H1 (cell line): ENCODE measurements at regions not wholly inside any gene's neighbourhood (a gene's known extent, or its start where the extent isn't known, plus 50 kb on each side); places are given as distances from the start of the nearest gene placed in this dataset.
A peak's percentile ranks its signal among the peaks of the same experiment; 100 is the strongest.

ENCODE experiments used
- CTCF ChIA-PET: fragments of 300-600 bp; sonication (Branson Sonifier 250); formaldehyde crosslinking; loops from one replicate; lab custom pipeline; 2021; ENCODE audit not compliant: partially characterized antibody; lab: Charles Lee
- POLR2A ChIA-PET: fragments of 300-600 bp; sonication (Branson Sonifier 250); formaldehyde crosslinking; loops from one replicate; lab custom pipeline; 2021; ENCODE audit warnings: inconsistent platforms; ENCODE audit not compliant: partially characterized antibody; lab: Charles Lee
- DNase-seq, 2 experiments: peaks; one replicate each; pipeline versions ENCODE4 v3.0.0 to v3.0.0-alpha.2; 2010 to 2022; ENCODE audit warnings: low spot score in 2 of 2, low read depth in 1 of 2, mixed read lengths in 1 of 2
- FAIRE-seq: peaks from 2 replicates; lab custom pipeline; 2011; peaks lifted over from hg19 to GRCh38; lab: Jason Lieb, UNC
- H2AFZ ChIP-seq: 2 replicates; pipeline ENCODE4 v1.8.1; 2012; ENCODE audit warnings: low read length, inconsistent platforms
- H2AK5ac ChIP-seq: 2 replicates; pipeline ENCODE4 v1.6.1; 2013; ENCODE audit warnings: low read depth, low read length
- H2BK120ac ChIP-seq: replicated peaks from 2 replicates; pipeline ENCODE3; 2013; ENCODE audit warnings: low read depth, low read length, inconsistent platforms
- H2BK12ac ChIP-seq: 2 replicates; pipeline ENCODE4 v1.6.1; 2013; ENCODE audit warnings: low read depth, low read length
- H2BK15ac ChIP-seq: 2 replicates; pipeline ENCODE4 v1.6.1; 2013; ENCODE audit warnings: low read length
- H2BK20ac ChIP-seq: 2 replicates; pipeline ENCODE4 v1.6.1; 2013; ENCODE audit warnings: low read length
- H2BK5ac ChIP-seq: 2 replicates; pipeline ENCODE4 v1.6.1; 2013; ENCODE audit warnings: low read depth, low read length
- H3K14ac ChIP-seq: 2 replicates; pipeline ENCODE4 v1.6.1; 2013; ENCODE audit warnings: inconsistent platforms; ENCODE audit not compliant: insufficient read length
- H3K18ac ChIP-seq: 2 replicates; pipeline ENCODE4 v1.6.1; 2013; ENCODE audit warnings: low read length; ENCODE audit errors: extremely low read depth
- H3K23ac ChIP-seq: 2 replicates; pipeline ENCODE4 v1.6.1; 2013; ENCODE audit warnings: inconsistent platforms; ENCODE audit not compliant: insufficient read length
- H3K23me2 ChIP-seq: 2 replicates; pipeline ENCODE4 v1.6.1; 2013; ENCODE audit warnings: low read depth, low read length
- H3K27ac ChIP-seq: 2 replicates; pipeline ENCODE4 v1.6.1; 2011; ENCODE audit warnings: low read depth, low read length, inconsistent platforms
- H3K27me3 ChIP-seq, 4 experiments: replicated peaks in 1 of 4; 1 replicate in 1 of 4; 2 replicates in 3 of 4; pipeline versions ENCODE4 v1.6.1 to v1.8.1; 2011 to 2013; ENCODE audit warnings: low read length in 3 of 4, mild to moderate bottlenecking in 3 of 4, inconsistent platforms in 2 of 4, mixed read lengths in 2 of 4, moderate library complexity in 1 of 4; ENCODE audit not compliant: control insufficient read depth in 3 of 4, insufficient read depth in 3 of 4; ENCODE audit errors: extremely low read depth in 1 of 4
- H3K36me3 ChIP-seq, 4 experiments: 2 replicates each; pipeline versions ENCODE4 v1.6.1 to v1.8.1; 2011 to 2013; ENCODE audit warnings: mild to moderate bottlenecking in 4 of 4, low read length in 3 of 4, moderate library complexity in 2 of 4, control low read depth in 1 of 4, inconsistent platforms in 1 of 4; ENCODE audit not compliant: insufficient read depth in 4 of 4, control insufficient read depth in 2 of 4
- H3K4ac ChIP-seq: replicated peaks from 2 replicates; pipeline ENCODE3; 2013; ENCODE audit warnings: low read length, low read depth, mixed read lengths, inconsistent platforms; ENCODE audit not compliant: insufficient read length
- H3K4me1 ChIP-seq, 4 experiments: replicated peaks in 1 of 4; 1 replicate in 1 of 4; 2 replicates in 3 of 4; pipeline versions ENCODE4 v1.6.1 to v1.8.1; 2011 to 2013; ENCODE audit warnings: low read length in 3 of 4, inconsistent platforms in 2 of 4, mixed read lengths in 1 of 4; ENCODE audit not compliant: insufficient read depth in 4 of 4, control insufficient read depth in 3 of 4
- H3K4me2 ChIP-seq, 2 experiments: 2 replicates each; pipeline versions ENCODE4 v1.6.1 to v1.8.1; 2011 to 2013; ENCODE audit warnings: low read depth in 2 of 2, low read length in 2 of 2, control low read depth in 1 of 2, inconsistent platforms in 1 of 2, mild to moderate bottlenecking in 1 of 2; ENCODE audit not compliant: insufficient read depth in 1 of 2
- H3K4me3 ChIP-seq, 4 experiments: fragments of 200-600, 300-600 bp in 1 of 4; sonication (generic), shearing (Covaris generic), sonication (Bioruptor Twin) in 1 of 4; 2 replicates each; pipeline versions ENCODE4 v1.5.1 to v1.8.1; 2011 to 2016; ENCODE audit warnings: low read length in 4 of 4, low read depth in 3 of 4, control low read depth in 2 of 4, inconsistent platforms in 2 of 4, mild to moderate bottlenecking in 2 of 4, mixed read lengths in 1 of 4, moderate library complexity in 1 of 4; ENCODE audit not compliant: insufficient read depth in 2 of 4; ENCODE audit errors: extremely low read depth in 1 of 4
- H3K56ac ChIP-seq: replicated peaks from 2 replicates; pipeline ENCODE3; 2013; ENCODE audit warnings: low read depth, mild to moderate bottlenecking, mixed read lengths, low read length, inconsistent platforms; ENCODE audit not compliant: insufficient read length
- H3K79me1 ChIP-seq: 2 replicates; pipeline ENCODE4 v1.6.1; 2013; ENCODE audit warnings: low read depth, low read length, control low read depth
- H3K79me2 ChIP-seq, 2 experiments: 2 replicates each; pipeline versions ENCODE4 v1.6.1 to v1.8.1; 2012 to 2013; ENCODE audit warnings: low read length in 2 of 2, mild to moderate bottlenecking in 2 of 2, inconsistent platforms in 1 of 2; ENCODE audit not compliant: insufficient read depth in 2 of 2, control insufficient read depth in 1 of 2
- H3K9ac ChIP-seq, 4 experiments: replicated peaks in 1 of 4; 1 replicate in 1 of 4; 2 replicates in 3 of 4; pipeline versions ENCODE4 v1.6.1 to v1.8.1; 2011 to 2013; ENCODE audit warnings: low read depth in 3 of 4, low read length in 3 of 4, control low read depth in 2 of 4, mild to moderate bottlenecking in 2 of 4, moderate library complexity in 2 of 4, inconsistent platforms in 1 of 4; ENCODE audit errors: extremely low read depth in 1 of 4
- H3K9me3 ChIP-seq, 2 experiments: 2 replicates each; pipeline versions ENCODE4 v1.6.1 to v1.8.1; 2012 to 2013; ENCODE audit warnings: mild to moderate bottlenecking in 2 of 2, moderate library complexity in 2 of 2, control low read depth in 1 of 2, inconsistent platforms in 1 of 2, low read depth in 1 of 2, low read length in 1 of 2, mixed read lengths in 1 of 2; ENCODE audit not compliant: insufficient read depth in 2 of 2
- H4K20me1 ChIP-seq, 2 experiments: replicated peaks in 1 of 2; 2 replicates each; pipeline versions ENCODE3 to v1.8.1; 2011 to 2013; ENCODE audit warnings: inconsistent platforms in 2 of 2, low read length in 2 of 2, mild to moderate bottlenecking in 1 of 2; ENCODE audit not compliant: insufficient read depth in 2 of 2, control insufficient read depth in 1 of 2
- H4K5ac ChIP-seq: 2 replicates; pipeline ENCODE4 v1.6.1; 2013; ENCODE audit warnings: low read length, low read depth, mixed read lengths, inconsistent platforms; ENCODE audit not compliant: insufficient read length
- H4K8ac ChIP-seq: 2 replicates; pipeline ENCODE4 v1.8.0; 2013; ENCODE audit warnings: mild to moderate bottlenecking, moderate library complexity, low read length, inconsistent platforms; ENCODE audit not compliant: insufficient read depth; ENCODE audit errors: extremely low read depth
- H4K91ac ChIP-seq: replicated peaks from 2 replicates; pipeline ENCODE3; 2013; ENCODE audit warnings: low read length, mixed read lengths, inconsistent platforms; ENCODE audit not compliant: insufficient read length
- ATF2 ChIP-seq: IDR thresholded peaks from 2 replicates; pipeline ENCODE4 v1.6.1; 2012; ENCODE audit warnings: low read length, inconsistent platforms
- CBX8 ChIP-seq: fragments of 300-800, 300-1000 bp; sonication (generic); IDR thresholded peaks from 2 replicates; pipeline ENCODE4 v1.7.1; 2016; ENCODE audit warnings: low read depth, low read length, borderline replicate concordance
- CHD1 ChIP-seq: IDR thresholded peaks from 2 replicates; pipeline ENCODE4 v1.6.1; 2012; ENCODE audit warnings: low read depth, low read length, improper control_type of control experiment
- CTBP2 ChIP-seq: IDR thresholded peaks from 2 replicates; pipeline ENCODE4 v1.7.0; 2011; ENCODE audit warnings: borderline replicate concordance, mild to moderate bottlenecking, moderate library complexity, mixed read lengths, low read length; ENCODE audit not compliant: insufficient read depth, insufficient read length
- E2F6 ChIP-seq: IDR thresholded peaks from 2 replicates; pipeline ENCODE4 v1.6.1; 2012; ENCODE audit warnings: inconsistent platforms
- KDM5A ChIP-seq: fragments of 200-600 bp; IDR thresholded peaks from 2 replicates; pipeline ENCODE4 v1.7.1; 2012; ENCODE audit warnings: mild to moderate bottlenecking, low read length, inconsistent platforms, mixed read lengths
- MAX ChIP-seq: IDR thresholded peaks from 2 replicates; pipeline ENCODE4 v1.6.1; 2012; ENCODE audit warnings: inconsistent platforms
- NRF1 ChIP-seq: IDR thresholded peaks from 2 replicates; pipeline ENCODE4 v1.6.1; 2011; ENCODE audit warnings: mild to moderate bottlenecking, low read depth, low read length, improper control_type of control experiment
- POLR2AphosphoS5 ChIP-seq: IDR thresholded peaks from 2 replicates; pipeline ENCODE4 v1.6.1; 2011; ENCODE audit warnings: low read depth, low read length
- SP2 ChIP-seq: IDR thresholded peaks from 2 replicates; pipeline ENCODE4 v1.6.1; 2012; ENCODE audit warnings: mild to moderate bottlenecking, low read length, inconsistent platforms
- SRF ChIP-seq: IDR thresholded peaks from 2 replicates; pipeline ENCODE4 v1.6.1; 2011; ENCODE audit warnings: mild to moderate bottlenecking, low read depth, low read length, moderate library complexity
- WGBS, 2 experiments: shearing (Covaris generic) in 1 of 2; methylation state at CpG; one replicate each; pipeline versions ENCODE4 v1.1.6 to v1.1.7; 2013 to 2015; ENCODE audit warnings: low lambda C conversion rate in 2 of 2, mixed read lengths in 2 of 2, inconsistent platforms in 1 of 2, low coverage in 1 of 2, missing lambda C conversion rate in 1 of 2; ENCODE audit not compliant: insufficient replicate concordance in 2 of 2, insufficient coverage in 1 of 2, insufficient read length in 1 of 2; ENCODE audit errors: extremely low coverage in 1 of 2, missing lambda C conversion rate in 1 of 2; 5-methylcytosine and 5-hydroxymethylcytosine counted together

- H2BK5ac ChIP-seq, result no peak overlapping the region
- no peak for FAIRE-seq
Observed at GRCh38 chr4:149949381-149949780, 128.9 kb upstream of the DCLK2 start.

More at GRCh38 chr4:149949381-149949780, 128.9 kb upstream of the DCLK2 start:
- no peak overlapping the region for H4K8ac ChIP-seq
- TF ChIP-seq E2F6, result no peak
- no peak for TF ChIP-seq KDM5A
- no peak for TF ChIP-seq POLR2AphosphoS5
- no peak for TF ChIP-seq CHD1
- TF ChIP-seq SRF, result no peak
- no peak for TF ChIP-seq NRF1
- no peak for TF ChIP-seq CBX8
- TF ChIP-seq CTBP2, result no peak
- no peak for TF ChIP-seq MAX
- no peak for TF ChIP-seq ATF2
- TF ChIP-seq SP2, result no peak
- H2AFZ ChIP-seq, result peak overlapping the region; percentile 42; the same call in 1 of the 2 replicates
- H3K23me2 ChIP-seq, result no peaks in the 10 kb centered on the region
- H3K23ac ChIP-seq, result no peak overlapping the region
- H3K9ac ChIP-seq, result no peak overlapping the region
- no peak overlapping the region for H3K56ac ChIP-seq
- H3K18ac ChIP-seq, result no peak overlapping the region
- no peak overlapping the region for H2AK5ac ChIP-seq
- no peak overlapping the region for H3K4me2 ChIP-seq
- no peaks in the 10 kb centered on the region for H3K79me1 ChIP-seq
- H3K9me3 ChIP-seq, result no peaks in the 10 kb centered on the region
- CTCF ChIA-PET, result interaction anchor here (1.0 to 1.2 kb wide), 3 partner anchors 16 to 48 kb away, joined by 3 to 4 read pairs (median 4); no protein-coding TSS in a partner anchor
- no peak overlapping the region for H2BK120ac ChIP-seq
- no peak overlapping the region for H3K27ac ChIP-seq
- no peak overlapping the region for H2BK12ac ChIP-seq
- DNase-seq, result no peak
- H4K5ac ChIP-seq, result no peak overlapping the region
- H4K20me1 ChIP-seq, result no peaks in the 10 kb centered on the region
- peaks cover 0 to 1% (median 0%) of the 10 kb centered on the region in 4 experiments; a peak in 1 of 7 replicates for H3K4me1 ChIP-seq
- H3K14ac ChIP-seq, result no peak overlapping the region
- H4K91ac ChIP-seq, result no peak overlapping the region
- H3K4me3 ChIP-seq, result no peak overlapping the region
- no peaks in the 10 kb centered on the region for H3K36me3 ChIP-seq
- H3K4ac ChIP-seq, result no peak overlapping the region
- POLR2A ChIA-PET, result no interaction called here
- H3K79me2 ChIP-seq, result no peaks in the 10 kb centered on the region
- no peaks in the 10 kb centered on the region for H3K27me3 ChIP-seq
- no peak overlapping the region for H2BK15ac ChIP-seq
- 89% methylated on average over 5 of the region's 5 CpGs; no CpG with 5 or more reads in 1 of the 2 experiments for WGBS, 2 experiments
- H2BK20ac ChIP-seq, result no peak overlapping the region
